SU-DHL-6 (cell line): ENCODE measurements at regions not wholly inside any gene's neighbourhood (a gene's known extent, or its start where the extent isn't known, plus 50 kb on each side); places are given as distances from the start of the nearest gene placed in this dataset.

Source experiments
- H2AFZ ChIP-seq: fragments of 200-600 bp; sonication (generic); 2 replicates; pipeline ENCODE4 v1.6.1; 2014; ENCODE audit warnings: low read depth, mild to moderate bottlenecking, moderate library complexity, mixed read lengths, antibody characterized with exemption, low read length; ENCODE audit not compliant: severe bottlenecking
- H3F3A ChIP-seq: fragments of 200-600 bp; shearing (Covaris generic); 2 replicates; pipeline ENCODE4 v1.6.0; 2016; ENCODE audit warnings: antibody characterized with exemption, mild to moderate bottlenecking; ENCODE audit not compliant: insufficient read depth
- H3K27ac ChIP-seq: fragments of 200-600 bp; sonication (generic); 2 replicates; pipeline ENCODE4 v1.5.1; 2016; ENCODE audit warnings: low read depth, mild to moderate bottlenecking, low read length, moderate library complexity, mixed read lengths
- H3K27me3 ChIP-seq: fragments of 200-600 bp; sonication (generic), shearing (Covaris generic); 2 replicates; pipeline ENCODE4 v1.6.0; 2014; ENCODE audit warnings: mild to moderate bottlenecking, low read length
- H3K36me3 ChIP-seq: fragments of 200-600 bp; sonication (generic); 2 replicates; pipeline ENCODE4 v1.6.1; 2014; ENCODE audit warnings: mild to moderate bottlenecking, low read length, mixed read lengths
- H3K4me2 ChIP-seq: fragments of 300-600, 200-600 bp; shearing (Covaris generic), sonication (generic); 2 replicates; pipeline ENCODE4 v1.6.0; 2014; ENCODE audit warnings: low read length, low read depth, mild to moderate bottlenecking; ENCODE audit not compliant: poor library complexity, severe bottlenecking
- H3K4me3 ChIP-seq: fragments of 200-600 bp; sonication (generic); 2 replicates; pipeline ENCODE4 v1.5.1; 2014; ENCODE audit warnings: antibody characterized with exemption, low read length, mild to moderate bottlenecking, mixed read lengths; ENCODE audit not compliant: insufficient read depth, poor library complexity, severe bottlenecking
- H3K79me2 ChIP-seq: fragments of 200-600 bp; sonication (generic); 2 replicates; pipeline ENCODE4 v1.6.1; 2014; ENCODE audit warnings: mild to moderate bottlenecking, low read length, moderate library complexity; ENCODE audit not compliant: insufficient read depth
- H3K9ac ChIP-seq: fragments of 200-600 bp; sonication (generic); 2 replicates; pipeline ENCODE4 v1.7.0; 2014; ENCODE audit warnings: mild to moderate bottlenecking, low read length
- H3K9me2 ChIP-seq: fragments of 200-600 bp; sonication (generic); replicated peaks from 2 replicates; pipeline ENCODE4 v1.6.1; 2014; ENCODE audit warnings: low read length; ENCODE audit not compliant: insufficient read depth
- H3K9me3 ChIP-seq: fragments of 200-600 bp; sonication (generic); 2 replicates; pipeline ENCODE4 v1.6.1; 2014; ENCODE audit warnings: low read length, mixed read lengths; ENCODE audit not compliant: insufficient read depth
- H4K20me1 ChIP-seq: fragments of 200-600 bp; sonication (generic); 2 replicates; pipeline ENCODE4 v1.6.1; 2014; ENCODE audit warnings: low read depth, mild to moderate bottlenecking, antibody characterized with exemption, low read length, moderate library complexity, mixed read lengths
- EZH2phosphoT487 ChIP-seq: fragments of 200-600 bp; sonication (generic), shearing (Covaris generic); conservative IDR thresholded peaks from 2 replicates; pipeline ENCODE4 v1.6.1; 2018; ENCODE audit warnings: mild to moderate bottlenecking, antibody characterized with exemption, low read length, moderate library complexity, mixed read lengths
- TF ChIP-seq, protein P1 (sequence below): fragments of 200-600 bp; sonication (generic); IDR thresholded peaks from one replicate; pipeline ENCODE4 v1.5.1; 2017; ENCODE audit warnings: antibody characterized with exemption, mild to moderate bottlenecking, low read length, moderate library complexity; ENCODE audit not compliant: insufficient read depth, poor library complexity, severe bottlenecking

GRCh38 chr6:39999006-39999867, 65.0 kb upstream of the MOCS1 start:
- Histone ChIP-seq H2AFZ (no peak overlapping the region), H3F3A (no peaks in the 10 kb centered on the region), H4K20me1 (no peaks in the 10 kb centered on the region), H3K79me2 (no peaks in the 10 kb centered on the region), H3K4me3 (no peak overlapping the region), H3K27ac (no peak overlapping the region), H3K9me2 (no peaks in the 10 kb centered on the region), H3K9ac (no peak overlapping the region), H3K9me3 (peaks cover 14% of the 10 kb centered on the region; the same call in 1 of the 2 replicates), H3K27me3 (no peaks in the 10 kb centered on the region), H3K4me2 (no peak overlapping the region), H3K36me3 (no peaks in the 10 kb centered on the region)
- TF ChIP-seq EZH2phosphoT487 = no peak
- TF ChIP-seq, protein P1, sequence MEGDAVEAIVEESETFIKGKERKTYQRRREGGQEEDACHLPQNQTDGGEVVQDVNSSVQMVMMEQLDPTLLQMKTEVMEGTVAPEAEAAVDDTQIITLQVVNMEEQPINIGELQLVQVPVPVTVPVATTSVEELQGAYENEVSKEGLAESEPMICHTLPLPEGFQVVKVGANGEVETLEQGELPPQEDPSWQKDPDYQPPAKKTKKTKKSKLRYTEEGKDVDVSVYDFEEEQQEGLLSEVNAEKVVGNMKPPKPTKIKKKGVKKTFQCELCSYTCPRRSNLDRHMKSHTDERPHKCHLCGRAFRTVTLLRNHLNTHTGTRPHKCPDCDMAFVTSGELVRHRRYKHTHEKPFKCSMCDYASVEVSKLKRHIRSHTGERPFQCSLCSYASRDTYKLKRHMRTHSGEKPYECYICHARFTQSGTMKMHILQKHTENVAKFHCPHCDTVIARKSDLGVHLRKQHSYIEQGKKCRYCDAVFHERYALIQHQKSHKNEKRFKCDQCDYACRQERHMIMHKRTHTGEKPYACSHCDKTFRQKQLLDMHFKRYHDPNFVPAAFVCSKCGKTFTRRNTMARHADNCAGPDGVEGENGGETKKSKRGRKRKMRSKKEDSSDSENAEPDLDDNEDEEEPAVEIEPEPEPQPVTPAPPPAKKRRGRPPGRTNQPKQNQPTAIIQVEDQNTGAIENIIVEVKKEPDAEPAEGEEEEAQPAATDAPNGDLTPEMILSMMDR = no peak

DNA sequence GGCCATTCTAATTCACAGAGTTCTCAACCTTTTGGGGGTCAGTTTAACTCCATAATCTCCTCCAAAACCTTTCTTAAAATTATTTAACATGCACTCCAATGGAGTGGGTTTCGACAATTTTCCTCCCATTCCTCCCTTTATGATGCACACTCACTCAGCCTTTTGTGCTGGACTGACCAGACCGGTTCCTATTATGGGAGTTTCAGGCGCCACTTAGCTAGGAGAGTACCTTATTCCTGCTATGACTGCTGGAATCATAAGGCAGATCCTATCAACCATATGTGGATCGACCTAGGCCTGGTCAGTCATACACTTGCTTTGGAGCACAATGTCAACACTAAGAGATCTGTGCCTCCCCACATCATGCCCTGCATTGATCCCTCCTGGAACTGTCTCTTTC, 63.9 kb upstream of the MOCS1 start:
- H3K9me3 ChIP-seq = peaks cover 24% of the 10 kb centered on the region; the same call in 1 of the 2 replicates
- H3K9ac ChIP-seq = no peak overlapping the region
- H3K36me3 ChIP-seq = no peaks in the 10 kb centered on the region
- H4K20me1 ChIP-seq = no peaks in the 10 kb centered on the region
- H3K4me2 ChIP-seq = no peak overlapping the region
- no peaks in the 10 kb centered on the region for H3K9me2 ChIP-seq
- no peak overlapping the region for H3K27ac ChIP-seq
- H3K27me3 ChIP-seq = no peaks in the 10 kb centered on the region
- H3K4me3 ChIP-seq = no peak overlapping the region
- H3F3A ChIP-seq = no peaks in the 10 kb centered on the region
- no peak overlapping the region for H2AFZ ChIP-seq
- H3K79me2 ChIP-seq = no peaks in the 10 kb centered on the region
- TF ChIP-seq, protein P1 = no peak
- TF ChIP-seq EZH2phosphoT487 = no peak

DNA sequence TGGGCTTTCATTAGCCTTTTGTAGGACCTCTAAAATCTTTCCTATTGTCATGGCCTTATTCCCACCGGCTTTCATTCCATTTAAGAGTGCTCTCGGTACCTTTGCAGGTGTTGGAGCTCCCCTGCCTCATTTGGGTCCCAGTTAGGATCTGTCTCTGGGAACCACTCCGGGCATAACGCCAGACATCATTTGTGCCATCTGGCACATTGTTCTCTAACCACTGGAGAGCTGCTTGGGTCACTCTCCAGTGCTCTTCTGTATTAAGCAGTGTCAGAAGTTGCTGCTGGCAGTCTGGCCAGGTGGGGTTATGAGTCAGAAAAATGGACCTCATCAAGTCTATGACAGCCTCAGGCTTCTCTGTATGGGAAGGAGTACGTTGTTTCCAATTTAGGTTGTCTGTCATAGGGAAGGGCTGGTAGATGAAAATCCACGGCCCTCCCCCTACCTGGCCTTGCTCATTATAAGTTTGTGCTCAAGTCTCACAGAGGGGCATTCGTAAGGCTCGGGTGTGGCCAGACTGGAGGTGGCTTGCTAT, 62.9 kb upstream of the MOCS1 start:
- no peak overlapping the region for H3K4me3 ChIP-seq
- H3K9me3 ChIP-seq = peaks cover 33% of the 10 kb centered on the region; the same call in 1 of the 2 replicates
- TF ChIP-seq EZH2phosphoT487 = no peak
- TF ChIP-seq, protein P1 = no peak
- H3K4me2 ChIP-seq = no peak overlapping the region
- no peaks in the 10 kb centered on the region for H3K36me3 ChIP-seq
- H2AFZ ChIP-seq = no peak overlapping the region
- no peaks in the 10 kb centered on the region for H3F3A ChIP-seq
- H4K20me1 ChIP-seq = no peaks in the 10 kb centered on the region
- H3K9me2 ChIP-seq = no peaks in the 10 kb centered on the region
- no peak overlapping the region for H3K27ac ChIP-seq
- no peak overlapping the region for H3K9ac ChIP-seq
- H3K27me3 ChIP-seq = no peaks in the 10 kb centered on the region
- no peaks in the 10 kb centered on the region for H3K79me2 ChIP-seq
